Stimulated activated CD8-positive, alpha-beta memory T cell treated with anti-CD3 and anti-CD28 coated beads, Interleukin-4, amount 100 ng/mL, for 24 hours (primary cell): ENCODE measurements at regions not wholly inside any gene's neighbourhood (a gene's known extent, or its start where the extent isn't known, plus 50 kb on each side); places are given as distances from the start of the nearest gene placed in this dataset.
"Not testable (repeated sequence)": the region's sequence is repeated elsewhere in the genome, so short reads cannot be mapped to it uniquely, and the experiment has no call there.

Experiments
- DNase-seq: peaks from one replicate; pipeline ENCODE4 v3.0.0-alpha.2; 2020; ENCODE audit warnings: low read depth

- DNase-seq = no peak
Measured at GRCh38 chr2:16032282-16033031, 92.1 kb downstream of the MYCN start.

GRCh38 chr2:16031848-16032159 is 91.5 kb downstream of the MYCN start:
- DNase-seq = no peak

GRCh38 chr2:16031058-16031847 is 90.9 kb downstream of the MYCN start:
- no peak for DNase-seq

GRCh38 chr2:16030206-16031057 is 90.1 kb downstream of the MYCN start:
- DNase-seq = no peak

- DNase-seq = no peak
Measured at GRCh38 chr2:16028644-16029043, 88.3 kb downstream of the MYCN start.

GRCh38 chr2:16026816-16027501 is 86.6 kb downstream of the MYCN start:
- DNase-seq = no peak

- DNase-seq = no peak
Measured at GRCh38 chr2:16025876-16026640, 85.7 kb downstream of the MYCN start.

GRCh38 chr2:16025211-16025875 is 85.0 kb downstream of the MYCN start:
- DNase-seq = no peak

- DNase-seq = not testable (repeated sequence)
Measured at GRCh38 chr2:16024628-16025027, 84.3 kb downstream of the MYCN start.

GRCh38 chr2:16023506-16024360 is 83.4 kb downstream of the MYCN start:
- DNase-seq = no peak

GRCh38 chr2:16022548-16023240 is 82.3 kb downstream of the MYCN start:
- DNase-seq = no peak

- no peak for DNase-seq
Measured at GRCh38 chr2:16021611-16022363, 81.4 kb downstream of the MYCN start.

- DNase-seq = no peak
Measured at GRCh38 chr2:16020389-16021008, 80.1 kb downstream of the MYCN start.

- DNase-seq = no peak
Measured at GRCh38 chr2:16019617-16020351, 79.4 kb downstream of the MYCN start.

GRCh38 chr2:16019060-16019480 is 78.7 kb downstream of the MYCN start:
- no peak for DNase-seq

GRCh38 chr2:16018277-16019059 is 78.1 kb downstream of the MYCN start:
- DNase-seq = no peak
